G401.6 (cell line): ENCODE measurements at regions not wholly inside any gene's neighbourhood (a gene's known extent, or its start where the extent isn't known, plus 50 kb on each side); places are given as distances from the start of the nearest gene placed in this dataset.
"Not testable (repeated sequence)": the region's sequence is repeated elsewhere in the genome, so short reads cannot be mapped to it uniquely, and the experiment has no call there.

Experiments
- FAIRE-seq: peaks from 2 replicates; lab custom pipeline; 2012; peaks lifted over from hg19 to GRCh38; lab: Jason Lieb, UNC

DNA sequence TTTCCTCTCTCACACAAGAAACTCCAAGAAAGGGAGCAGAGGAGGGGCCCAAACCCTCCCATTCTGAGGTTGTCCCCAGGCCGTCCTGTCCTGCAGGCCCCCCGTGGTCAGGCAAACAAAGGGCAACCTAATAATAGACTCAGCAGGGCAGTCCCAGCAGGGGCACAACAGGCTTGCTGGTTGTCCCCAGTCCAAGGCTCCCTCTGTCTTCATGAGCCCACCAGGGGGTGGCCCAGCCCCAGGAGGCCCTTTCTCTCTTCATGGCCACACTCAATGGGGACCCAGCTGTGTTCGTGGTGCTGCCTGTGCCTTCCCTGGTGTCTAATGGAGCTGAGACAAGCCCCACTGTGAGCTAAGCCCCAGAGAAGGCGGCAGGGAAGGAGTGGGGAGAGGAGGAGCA, 359.9 kb downstream of the ADGRD1 start:
- no peak for FAIRE-seq

DNA sequence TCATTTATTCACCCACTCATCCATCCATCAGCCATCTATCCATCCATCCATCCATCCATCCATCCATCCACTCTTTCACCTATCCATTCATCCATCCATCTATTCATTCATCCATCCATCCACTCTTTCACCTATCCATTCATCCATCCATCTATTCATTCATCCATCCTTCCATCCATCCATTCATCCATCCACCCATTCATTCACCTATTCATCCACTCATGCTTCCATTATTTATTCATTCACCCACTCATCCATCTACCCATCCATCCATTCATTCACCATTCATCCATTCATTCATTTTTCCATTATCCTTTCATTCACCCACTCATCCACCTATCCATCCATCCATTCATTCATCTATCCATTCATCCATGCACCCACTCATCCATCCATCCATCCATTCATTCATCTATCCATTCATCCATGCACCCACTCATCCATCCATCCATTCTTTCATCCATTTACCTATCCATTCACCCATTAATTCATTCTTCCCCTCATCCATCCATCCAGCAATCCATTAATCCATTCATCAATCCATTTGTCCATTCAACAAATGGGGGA, 360.9 kb downstream of the ADGRD1 start:
- no peak for FAIRE-seq

DNA sequence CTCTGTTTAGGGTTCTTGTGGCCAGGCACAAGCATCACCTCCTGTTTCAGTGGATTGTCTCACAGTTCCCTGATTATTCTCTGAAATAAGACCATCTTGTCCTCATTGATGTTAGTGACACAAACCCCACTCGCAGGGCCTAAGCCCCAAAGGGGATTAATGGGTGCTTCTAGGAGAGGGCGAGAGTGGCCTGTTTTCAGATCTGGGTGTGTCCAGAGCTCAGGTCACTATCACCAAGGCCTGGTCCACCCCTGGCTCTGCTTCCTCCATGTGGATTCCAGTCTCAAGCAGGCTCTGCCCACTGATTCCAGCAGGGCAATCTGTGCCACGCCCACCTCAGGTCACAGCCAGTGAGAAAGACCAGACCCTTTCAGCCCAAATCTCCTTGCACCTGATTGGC, 361.9 kb downstream of the ADGRD1 start:
- no peak for FAIRE-seq

- no peak for FAIRE-seq
Observed at GRCh38 chr12:131316388-131316787, 362.7 kb downstream of the ADGRD1 start.

GRCh38 chr12:131318045-131318685, 364.5 kb downstream of the ADGRD1 start:
- no peak for FAIRE-seq

DNA sequence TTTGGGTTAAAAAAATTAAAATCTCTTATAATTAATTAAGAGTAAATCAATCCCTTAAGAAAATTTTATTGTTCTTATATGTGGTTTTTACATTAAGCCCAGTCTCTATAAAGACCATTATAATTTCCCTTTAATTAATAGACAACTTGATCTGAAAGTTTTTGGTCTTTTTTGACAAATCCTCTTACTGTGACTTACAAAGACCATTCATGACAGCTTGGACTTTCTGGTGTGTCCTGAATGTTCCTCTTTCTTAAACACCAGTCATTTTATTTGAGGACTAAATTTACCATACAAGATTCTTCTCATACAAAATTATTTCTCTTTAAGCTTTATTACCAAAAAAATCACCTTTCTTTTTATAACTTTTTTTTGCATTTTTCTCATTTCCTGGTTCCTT, 368.3 kb downstream of the ADGRD1 start:
- FAIRE-seq: no peak

- FAIRE-seq: peak; percentile 71
Observed at GRCh38 chr12:131322460-131322859, 368.8 kb downstream of the ADGRD1 start.

GRCh38 chr12:131323879-131324278, 370.2 kb downstream of the ADGRD1 start:
- no peak for FAIRE-seq

GRCh38 chr12:131327521-131328488, 374.1 kb downstream of the ADGRD1 start:
- FAIRE-seq: no peak

GRCh38 chr12:131328861-131329845, 375.4 kb downstream of the ADGRD1 start:
- FAIRE-seq: not testable (repeated sequence)

DNA sequence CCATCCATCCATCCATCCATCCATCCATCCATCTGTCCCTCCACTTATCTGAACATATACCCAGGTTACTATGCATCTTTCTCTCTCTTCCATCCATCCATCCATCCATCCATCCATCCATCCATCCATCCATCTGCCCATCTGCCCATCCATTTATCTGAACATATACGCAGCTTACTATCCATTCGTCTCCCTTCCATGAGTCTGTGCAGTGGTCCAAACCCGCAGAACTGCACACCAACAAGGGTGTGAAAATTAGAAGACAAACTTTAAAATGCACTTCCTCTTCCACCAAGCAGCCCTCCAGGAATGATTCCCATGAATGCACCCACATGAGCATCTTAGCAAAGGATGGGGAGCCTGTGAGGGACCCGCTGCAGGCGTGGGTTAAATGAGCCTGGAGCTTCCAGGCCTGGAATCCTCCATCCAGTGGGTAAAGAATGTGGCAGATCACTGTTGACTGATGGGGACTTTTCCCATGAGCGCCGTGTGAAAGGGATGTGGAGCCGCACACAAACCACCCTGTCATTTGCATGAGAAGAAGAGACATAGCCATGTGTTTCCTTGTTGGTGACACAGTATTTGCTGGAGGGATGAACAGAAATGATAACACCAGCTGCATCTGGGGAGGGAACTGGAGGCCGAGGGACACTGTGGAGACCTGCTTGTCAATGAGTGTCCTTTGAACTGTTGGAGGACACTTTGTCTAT, 376.6 kb downstream of the ADGRD1 start:
- no peak for FAIRE-seq

DNA sequence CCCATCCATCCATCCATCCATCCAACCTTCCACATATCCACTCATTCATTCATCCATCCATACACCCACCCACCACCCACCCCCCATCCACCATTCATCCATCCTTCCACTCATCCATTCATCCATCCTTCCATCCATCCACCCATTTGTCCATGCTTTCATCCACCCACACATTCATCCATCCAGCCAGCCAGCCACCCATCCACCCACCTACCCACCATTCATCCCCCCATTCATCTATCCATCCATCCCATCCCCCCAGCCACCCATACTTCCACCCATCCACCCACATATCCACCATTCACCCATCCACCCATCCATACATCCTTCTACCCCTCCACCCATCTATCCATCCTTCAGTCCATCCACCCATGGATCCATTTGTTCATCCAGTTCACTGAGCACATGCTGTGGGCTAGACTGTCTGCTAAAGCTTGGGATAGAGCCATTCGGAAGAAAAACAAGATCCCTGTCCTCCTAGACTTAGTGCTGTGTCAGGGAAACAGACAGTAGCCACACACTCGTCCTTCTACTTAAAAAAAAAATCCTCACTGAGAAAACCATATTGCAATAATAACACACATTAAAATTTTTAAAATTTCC, 377.5 kb downstream of the ADGRD1 start:
- no peak for FAIRE-seq

DNA sequence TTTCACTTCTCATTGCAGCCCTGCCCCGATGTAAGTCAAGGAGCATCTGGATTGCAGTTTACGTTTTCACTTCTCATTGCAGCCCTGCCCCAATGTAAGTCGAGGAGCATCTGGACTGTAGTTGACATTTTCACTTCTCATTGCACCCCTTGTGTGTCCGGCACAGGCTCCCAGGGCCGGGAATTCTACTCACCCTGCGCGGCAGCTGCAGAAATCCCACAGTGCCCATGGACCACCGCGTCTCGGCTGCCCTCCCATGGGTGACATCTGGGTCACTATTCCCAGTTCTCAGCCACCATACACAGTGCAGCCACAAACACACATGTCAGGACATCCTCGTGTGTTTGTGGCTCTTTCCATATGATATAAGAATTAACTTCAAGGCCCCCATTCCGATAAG, 378.5 kb downstream of the ADGRD1 start:
- no peak for FAIRE-seq

DNA sequence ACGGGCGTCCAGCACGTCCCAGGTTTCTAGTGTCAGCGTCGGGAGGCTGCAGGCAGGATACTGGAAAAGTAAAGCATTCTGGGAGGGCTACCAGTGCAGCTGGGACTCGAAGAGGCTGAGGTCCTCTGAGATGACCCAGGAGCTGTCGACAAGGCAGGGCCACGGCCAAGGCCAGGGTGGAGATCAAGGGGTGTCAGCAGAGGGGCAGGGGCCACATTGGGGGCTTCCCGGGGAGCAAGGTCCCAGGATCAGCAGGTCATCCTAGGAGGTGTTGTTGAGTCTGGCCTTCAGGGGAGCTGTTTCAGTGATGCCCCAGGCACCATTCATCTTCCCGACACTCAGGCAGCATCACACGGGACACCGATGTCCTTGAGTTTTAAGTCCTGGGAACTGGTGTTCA, 377.8 kb upstream of the SFSWAP start:
- no peak for FAIRE-seq

GRCh38 chr12:131333621-131334440, 377.1 kb upstream of the SFSWAP start:
- no peak for FAIRE-seq

GRCh38 chr12:131334835-131335234, 376.1 kb upstream of the SFSWAP start:
- FAIRE-seq: no peak

- FAIRE-seq: no peak
Observed at GRCh38 chr12:131335456-131335855, 375.4 kb upstream of the SFSWAP start.

DNA sequence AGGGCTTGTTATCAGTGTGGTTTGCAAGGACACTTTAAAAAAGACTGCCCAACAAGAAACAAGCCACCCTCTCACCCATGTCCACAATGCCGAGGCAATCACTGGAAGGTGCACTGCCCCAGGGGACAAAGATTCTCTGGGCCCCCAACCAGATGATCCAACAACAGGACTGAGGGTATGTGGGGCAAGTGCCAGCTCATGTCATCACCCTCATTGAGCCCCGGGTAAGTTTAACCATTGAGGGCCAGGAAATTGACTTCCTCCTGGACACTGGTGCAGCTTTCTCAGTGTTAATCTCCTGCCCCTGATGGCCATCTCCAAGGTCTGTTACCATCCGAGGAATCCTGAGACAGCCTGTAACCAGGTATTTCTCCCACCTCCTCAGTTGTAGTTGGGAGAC, 373.0 kb upstream of the SFSWAP start:
- FAIRE-seq: not testable (repeated sequence)

- no peak for FAIRE-seq
Observed at GRCh38 chr12:131340616-131341210, 370.2 kb upstream of the SFSWAP start.

DNA sequence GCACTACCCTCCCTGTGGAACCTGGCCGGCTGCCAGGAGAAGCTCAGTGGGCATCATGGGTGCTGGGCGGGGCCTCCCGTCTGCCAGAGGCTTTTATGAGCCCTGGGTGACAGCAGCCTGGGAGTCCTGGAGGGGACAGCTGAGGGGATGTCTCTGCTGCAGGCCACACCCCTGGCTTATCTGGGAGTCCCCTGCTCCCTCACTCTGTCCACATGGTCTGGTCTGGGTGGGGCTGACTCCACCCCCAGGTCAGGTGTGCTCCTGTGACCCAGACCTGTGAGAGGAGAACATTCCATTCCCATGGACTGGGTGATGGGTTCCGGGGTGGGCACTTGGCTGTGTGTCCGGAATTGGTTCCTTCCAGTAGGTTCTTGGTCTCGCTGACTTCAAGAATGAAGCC, 369.3 kb upstream of the SFSWAP start:
- FAIRE-seq: not testable (repeated sequence)
